ENCODE measurements at regions not wholly inside any gene's neighbourhood (a gene's known extent, or its start where the extent isn't known, plus 50 kb on each side); places are given as distances from the start of the nearest gene placed in this dataset.
A peak's percentile ranks its signal among the peaks of the same experiment; 100 is the strongest.
"Not testable (repeated sequence)": the region's sequence is repeated elsewhere in the genome, so short reads cannot be mapped to it uniquely, and the experiment has no call there.

DNA sequence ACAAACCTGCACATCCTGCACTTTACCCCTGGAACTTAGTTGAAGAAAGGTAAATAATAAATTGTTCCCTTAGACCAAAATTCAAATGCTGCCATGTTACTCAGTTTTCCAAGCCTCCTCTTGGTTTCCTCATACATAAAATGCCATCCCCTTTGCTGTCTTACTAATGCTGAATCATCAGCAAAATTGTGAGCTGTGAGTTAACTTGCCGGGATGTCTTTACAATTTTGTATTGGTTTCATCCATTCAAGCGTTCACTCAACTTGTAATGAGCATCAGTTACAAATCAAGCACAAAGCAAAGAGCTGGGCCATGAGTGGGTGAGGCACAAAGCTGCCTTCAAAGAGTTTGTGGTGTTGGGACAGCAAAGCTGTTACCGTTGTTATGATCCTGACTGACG is 395.8 kb upstream of the ZMIZ1 start:
- DNase-seq, result no peak

DNA sequence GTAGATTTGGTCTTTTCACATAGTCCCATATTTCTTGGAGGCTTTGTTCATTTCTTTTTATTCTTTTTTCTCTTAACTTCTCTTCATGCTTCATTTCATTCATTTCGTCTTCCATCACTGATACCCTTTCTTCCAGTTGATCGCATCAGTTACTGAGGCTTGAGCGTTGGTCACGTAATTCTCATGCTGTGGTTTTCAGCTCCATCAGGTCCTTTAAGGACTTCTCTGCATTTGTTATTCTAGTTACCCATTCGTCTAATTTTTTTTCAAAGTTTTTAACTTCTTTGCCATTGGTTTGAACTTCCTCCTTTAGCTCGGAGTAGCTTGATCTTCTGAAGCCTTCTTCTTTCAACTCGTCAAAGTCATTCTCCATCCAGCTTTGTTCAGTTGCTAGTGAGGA is 387.6 kb upstream of the ZMIZ1 start:
- DNase-seq, result not testable (repeated sequence)

DNA sequence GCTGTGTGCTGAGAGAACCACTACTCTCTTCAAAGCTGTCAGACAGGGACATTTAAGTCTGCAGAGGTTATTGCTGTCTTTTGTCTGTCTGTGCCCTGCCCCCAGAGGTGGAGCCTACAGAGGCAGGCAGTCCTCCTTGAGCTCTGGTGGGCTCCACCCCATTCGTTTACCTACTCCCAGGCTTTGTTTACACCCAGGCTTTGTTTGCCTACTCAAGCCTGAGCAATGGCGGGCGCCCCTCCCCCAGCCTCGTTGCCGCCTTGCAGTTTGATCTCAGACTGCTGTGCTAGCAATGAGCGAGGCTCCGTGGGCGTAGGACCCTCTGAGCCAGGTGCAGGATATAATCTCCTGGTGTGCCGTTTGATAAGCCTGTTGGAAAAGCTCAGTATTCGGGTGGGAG is 386.8 kb upstream of the ZMIZ1 start:
- not testable (repeated sequence) for DNase-seq

DNA sequence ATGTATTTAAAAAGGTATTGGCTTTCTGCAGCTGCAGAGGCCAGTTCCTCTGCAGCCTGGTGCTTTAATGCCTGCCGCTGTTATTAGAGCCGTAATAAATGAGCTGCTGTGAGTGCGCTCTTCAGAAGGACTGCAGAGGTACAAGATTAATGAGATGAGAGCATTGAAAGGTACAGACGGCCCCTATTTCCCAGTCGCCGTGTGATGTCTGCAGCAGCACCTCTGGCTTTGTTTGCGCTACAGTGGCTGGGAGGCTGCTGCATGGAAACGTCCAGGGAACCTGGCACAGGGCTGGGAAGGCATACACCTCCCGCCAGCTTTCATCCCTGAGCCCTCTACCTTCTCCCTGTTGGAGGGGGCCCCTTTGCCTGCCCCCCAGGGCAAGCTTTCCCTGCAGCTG is 383.8 kb upstream of the ZMIZ1 start:
- peak; percentile 32 for DNase-seq

GRCh38 chr10:78685466-78686103 is 383.2 kb upstream of the ZMIZ1 start:
- DNase-seq, result no peak

DNA sequence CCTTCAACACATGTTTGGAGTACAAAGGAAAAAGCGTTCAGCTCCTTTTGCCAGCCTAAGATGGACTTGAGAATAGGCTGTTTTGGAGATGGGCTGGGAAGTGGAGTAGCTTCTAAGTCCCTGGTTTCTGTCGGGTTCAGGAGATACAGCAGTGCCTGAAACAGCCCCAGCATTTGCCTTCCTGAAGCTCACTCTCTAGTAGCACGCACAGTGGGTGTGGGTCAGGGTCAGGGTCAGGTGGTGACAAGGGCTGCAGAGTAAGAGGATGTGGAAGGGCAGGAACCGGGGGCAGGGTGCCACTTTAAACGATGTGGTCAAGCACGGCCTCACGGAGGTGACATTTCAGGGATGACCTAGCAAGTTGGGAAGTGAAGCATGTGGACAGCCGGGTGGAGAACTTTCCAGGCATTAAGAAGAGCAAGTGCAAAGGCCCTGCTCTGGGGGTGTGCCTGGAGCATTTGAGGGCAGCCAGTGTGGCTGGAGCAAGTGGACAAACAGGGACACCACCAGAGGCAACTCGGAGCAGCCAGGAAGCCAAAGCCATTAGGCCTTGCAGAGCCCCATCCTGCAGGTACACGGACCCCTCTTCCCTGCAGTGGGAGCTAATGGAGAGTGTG is 382.2 kb upstream of the ZMIZ1 start:
- DNase-seq, result no peak

DNA sequence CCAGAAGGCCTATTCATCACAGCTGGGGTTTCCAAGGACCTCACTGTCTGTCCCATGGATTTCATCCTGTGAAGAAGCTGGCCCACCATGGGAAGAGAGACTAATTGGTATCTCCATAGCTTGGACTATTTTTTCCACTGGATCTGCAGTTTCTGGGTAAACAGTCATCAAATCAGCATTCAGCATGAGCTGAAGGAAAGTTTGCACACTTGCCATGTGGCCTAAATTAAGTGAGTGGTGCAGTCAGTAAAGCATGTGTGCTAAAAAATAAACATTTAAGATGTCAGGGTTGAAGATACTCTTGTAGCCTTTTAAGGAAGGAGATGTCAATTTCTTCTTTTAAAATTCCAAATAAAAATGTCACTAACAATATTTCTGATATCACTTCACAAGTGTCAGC is 381.1 kb upstream of the ZMIZ1 start:
- no peak for DNase-seq

DNA sequence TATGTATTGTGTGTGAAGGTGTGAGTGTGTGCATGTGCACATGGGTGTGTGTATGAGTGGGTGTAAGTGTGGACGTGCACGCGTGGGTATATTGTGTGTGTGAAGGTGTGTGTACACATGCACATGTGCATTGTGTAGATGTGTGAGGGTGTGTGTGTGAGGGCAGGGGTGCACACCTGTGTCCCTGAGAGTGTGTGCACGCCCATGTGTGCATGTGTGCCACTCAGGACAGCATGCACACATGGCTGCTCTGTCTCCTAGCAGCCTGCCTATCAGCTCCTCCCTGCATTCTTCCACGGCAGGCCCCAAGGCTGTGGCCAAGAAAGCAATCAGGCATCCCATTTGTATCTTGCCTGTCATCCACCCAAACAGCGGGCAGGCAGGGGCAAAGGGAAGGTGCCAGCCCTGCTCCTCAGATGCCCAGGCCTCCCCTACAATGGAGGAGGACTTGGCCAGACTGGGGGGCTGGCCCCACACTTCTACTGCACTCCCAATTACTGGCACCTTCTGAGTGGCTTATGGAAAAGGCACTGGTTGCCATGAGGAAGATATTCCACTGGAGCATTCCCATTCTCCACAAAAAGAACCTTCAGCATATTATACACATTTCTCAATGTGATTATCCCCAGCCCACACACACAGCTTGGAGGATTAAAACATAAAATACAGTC is 380.4 kb upstream of the ZMIZ1 start:
- DNase-seq, result no peak

- peak; percentile 96 for DNase-seq
Measured at GRCh38 chr10:78688901-78689583, 379.7 kb upstream of the ZMIZ1 start.

DNA sequence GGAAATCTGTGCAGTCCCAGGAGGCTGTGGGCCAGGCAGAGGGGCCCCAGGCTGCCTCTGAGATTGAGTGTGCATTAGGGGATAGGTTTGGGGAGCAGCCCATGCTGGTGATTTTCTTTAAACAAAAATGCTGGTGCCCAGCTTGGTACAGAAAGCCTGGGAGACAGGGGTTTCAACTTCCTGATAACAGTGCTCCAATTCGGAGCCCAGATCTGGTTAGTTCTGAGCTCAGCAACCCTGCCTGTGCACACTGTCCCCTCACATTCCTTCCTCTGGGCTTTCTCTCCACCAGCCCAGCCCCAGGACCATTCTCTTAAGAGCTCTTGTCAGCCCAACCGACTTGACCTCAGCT is 379.2 kb upstream of the ZMIZ1 start:
- DNase-seq, result no peak

- DNase-seq, result no peak
Measured at GRCh38 chr10:78690354-78691111, 378.2 kb upstream of the ZMIZ1 start.

DNA sequence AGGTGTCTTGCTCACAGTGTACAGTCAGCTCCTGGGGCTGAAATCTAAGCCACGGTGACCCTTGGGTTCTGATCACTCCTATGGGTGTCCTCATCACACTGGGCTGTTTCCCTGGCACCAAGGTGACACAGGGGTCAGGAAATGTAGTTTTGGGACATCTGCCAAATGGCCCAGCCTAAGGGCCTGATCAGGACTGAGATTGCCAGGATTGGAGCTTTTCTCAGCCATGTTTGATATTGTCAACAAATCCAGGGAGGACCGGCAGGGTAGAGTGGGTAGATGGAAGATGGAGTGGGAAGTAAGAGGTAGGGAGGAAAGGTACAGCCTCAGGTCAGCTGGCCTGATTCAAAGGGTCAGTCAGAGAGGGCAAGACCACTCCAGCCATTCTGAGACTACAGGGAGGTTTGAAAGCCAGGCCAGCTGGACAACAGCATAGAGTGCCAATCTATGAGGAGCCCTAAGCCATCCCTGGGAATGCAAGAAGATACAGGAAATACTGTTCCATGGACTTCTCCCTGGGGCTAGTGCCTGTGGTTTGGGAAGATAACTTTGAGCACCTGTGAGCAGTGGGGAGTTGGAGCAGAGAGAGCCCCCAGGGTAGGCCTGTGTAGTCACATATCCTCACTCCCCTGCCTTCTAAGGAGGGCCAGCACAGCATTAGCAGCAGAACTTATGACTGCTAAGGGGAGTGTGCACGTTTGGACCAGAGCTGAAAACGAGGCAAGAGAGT is 377.3 kb upstream of the ZMIZ1 start:
- no peak for DNase-seq

GRCh38 chr10:78692071-78692470 is 376.7 kb upstream of the ZMIZ1 start:
- no peak for DNase-seq

DNA sequence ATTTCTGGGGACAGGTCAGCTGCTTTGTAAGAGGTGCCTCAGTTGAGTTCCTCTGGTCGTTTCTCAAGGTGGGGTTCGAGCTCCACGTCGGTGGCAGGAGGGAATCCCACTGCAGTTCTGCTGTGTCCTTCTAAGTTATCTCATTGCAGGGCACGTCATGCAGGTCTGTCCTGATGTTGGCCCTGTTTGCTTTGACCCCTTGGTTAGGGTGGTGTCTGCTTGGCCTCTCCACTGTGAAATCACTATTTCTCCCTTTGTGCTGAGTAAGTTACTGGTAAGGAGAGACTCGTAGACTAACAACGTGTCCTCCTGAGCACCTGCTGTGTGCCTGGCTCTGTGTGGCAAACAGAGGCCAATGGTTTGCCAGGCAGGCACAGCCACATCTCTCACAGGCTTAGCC is 372.9 kb upstream of the ZMIZ1 start:
- no peak for DNase-seq

DNA sequence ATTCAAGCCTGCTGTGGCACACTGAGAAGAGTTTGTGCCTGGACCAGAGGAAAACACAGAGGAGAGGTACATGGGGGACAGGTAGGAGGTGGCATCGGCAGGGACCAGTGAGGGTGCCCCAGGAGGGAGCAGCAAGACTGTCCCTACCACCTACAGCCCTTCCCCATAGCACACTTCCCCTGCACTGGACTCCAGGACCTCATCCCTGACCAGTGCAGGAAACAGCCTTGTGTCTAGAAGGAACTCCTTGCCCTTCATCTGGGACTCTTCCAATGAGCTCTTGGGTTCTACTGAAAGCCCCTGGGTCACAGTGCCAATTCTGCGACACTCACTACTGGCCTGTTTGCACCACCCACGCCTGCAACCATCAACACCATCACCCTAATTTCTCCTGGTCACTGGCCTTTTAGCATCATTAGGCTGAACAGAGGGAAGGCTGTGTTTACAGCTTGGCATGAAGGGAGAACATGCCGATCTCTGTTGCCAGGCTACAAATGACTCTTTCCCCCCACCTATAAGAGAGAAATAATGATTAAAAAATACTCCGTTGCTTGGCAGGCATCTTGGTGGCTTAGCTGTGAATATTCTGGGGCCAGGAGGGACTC is 371.9 kb upstream of the ZMIZ1 start:
- no peak for DNase-seq

DNA sequence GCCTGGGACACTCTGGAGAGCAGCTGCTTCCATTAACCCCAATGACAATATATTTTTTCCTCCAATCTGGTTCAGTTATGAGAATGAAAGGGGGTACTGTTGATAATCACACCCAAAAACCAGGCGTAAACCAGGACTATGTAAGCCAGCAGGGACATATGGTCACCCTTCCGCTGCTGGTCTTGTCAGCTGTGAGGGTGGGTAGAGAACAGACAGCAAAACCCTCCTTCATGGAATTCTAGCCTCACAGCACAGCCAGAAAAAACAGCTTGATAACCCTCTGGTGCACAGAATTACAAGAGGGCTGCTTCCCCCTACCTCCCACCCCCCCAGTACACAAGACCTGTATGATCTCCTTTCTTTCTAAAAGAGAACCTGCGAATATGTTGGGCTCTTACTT is 368.8 kb upstream of the ZMIZ1 start:
- DNase-seq, result no peak

DNA sequence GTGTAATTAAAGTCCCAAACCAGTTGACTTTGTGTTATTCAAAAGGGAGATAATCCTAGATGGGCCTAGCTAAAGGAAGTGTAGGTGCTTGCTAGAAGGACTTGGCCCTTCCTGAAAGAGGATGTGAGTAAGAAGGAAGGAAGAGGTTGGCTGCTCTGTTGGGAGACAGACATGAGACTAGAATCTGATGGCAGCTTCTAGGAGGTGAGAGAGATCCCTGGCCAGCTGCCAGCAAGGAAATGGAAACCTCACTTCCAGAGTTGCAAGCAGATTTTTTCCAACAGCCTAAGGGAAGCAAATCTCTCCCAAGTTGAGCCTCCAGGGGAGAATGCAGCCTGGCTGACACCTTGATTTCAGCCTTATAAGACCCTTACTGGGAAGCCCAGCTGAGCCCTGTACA is 368.4 kb upstream of the ZMIZ1 start:
- DNase-seq, result no peak

GRCh38 chr10:78700816-78701520 is 367.8 kb upstream of the ZMIZ1 start:
- no peak for DNase-seq

DNA sequence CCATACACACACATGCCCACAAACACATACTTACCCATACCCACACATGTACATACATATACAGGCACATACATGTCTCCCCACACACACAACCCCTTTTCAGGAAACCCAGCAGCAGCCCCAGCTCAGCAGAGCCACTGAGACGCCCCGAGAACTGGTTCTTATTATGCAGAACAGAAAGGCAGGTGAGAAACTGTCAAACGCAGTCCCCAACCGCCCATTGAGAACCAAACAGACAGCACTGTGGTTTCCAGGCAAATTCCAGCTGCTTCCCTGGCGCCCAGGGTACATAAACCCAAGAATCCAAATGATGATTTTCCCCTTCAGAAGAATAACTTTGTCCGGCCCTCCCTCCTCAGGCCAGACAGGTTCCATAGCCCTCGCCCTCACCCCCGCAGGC is 366.6 kb upstream of the ZMIZ1 start:
- peak; percentile 52 for DNase-seq

DNA sequence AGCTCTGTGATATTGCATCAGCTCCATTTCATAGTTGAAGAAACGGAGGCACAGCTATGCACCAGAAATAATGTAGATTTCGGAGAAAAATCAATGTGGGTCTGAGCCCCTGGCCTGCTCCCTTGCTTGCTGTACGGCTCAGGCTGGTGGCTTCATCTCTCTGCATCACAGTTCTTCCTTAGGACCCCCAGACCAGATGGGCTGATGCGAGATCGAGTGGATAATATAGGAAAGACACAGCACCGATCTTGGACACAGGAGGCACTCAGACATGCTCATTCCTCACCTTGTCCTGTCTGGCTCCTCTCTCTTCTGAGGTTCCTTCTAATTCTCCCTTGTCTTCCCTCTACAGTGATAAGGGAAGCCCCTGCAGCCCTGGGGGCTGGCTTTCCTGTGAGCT is 365.9 kb upstream of the ZMIZ1 start:
- DNase-seq, result no peak

DNA sequence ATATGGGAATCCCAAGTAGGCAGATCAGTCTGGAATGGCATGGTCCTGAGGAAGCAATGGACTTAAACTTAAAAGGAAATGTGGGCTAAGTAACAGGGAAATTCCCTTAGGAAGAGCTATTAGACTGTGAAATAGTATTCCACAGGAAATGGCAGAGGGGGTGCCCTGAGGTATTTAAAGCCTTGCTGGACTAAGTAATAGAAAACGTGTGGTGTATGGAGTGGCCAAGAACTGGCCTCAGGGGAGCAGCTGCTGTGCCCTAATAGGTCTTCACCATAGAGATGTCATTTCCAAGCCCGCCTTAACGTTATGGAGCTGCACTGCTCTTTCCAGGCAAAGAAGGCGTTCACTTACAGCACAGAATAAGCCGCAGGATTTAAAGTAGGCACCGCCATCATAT is 365.2 kb upstream of the ZMIZ1 start:
- DNase-seq, result no peak

GRCh38 chr10:78706256-78706655 is 362.5 kb upstream of the ZMIZ1 start:
- no peak for DNase-seq

Measured in NCI-H526 treated with DMSO at 0.1 percent for 48 hours (cell line).